Left lung (tissue), 4 donors: ENCODE measurements at regions not wholly inside any gene's neighbourhood (a gene's known extent, or its start where the extent isn't known, plus 50 kb on each side); places are given as distances from the start of the nearest gene placed in this dataset.
A peak's percentile ranks its signal among the peaks of the same experiment; 100 is the strongest.
"Not testable (repeated sequence)": the region's sequence is repeated elsewhere in the genome, so short reads cannot be mapped to it uniquely, and the experiment has no call there.

Experiments
- ATAC-seq: fragments of 200-7000 bp; cut with Tn5 transposase; one replicate; pipeline ENCODE4 v1.9.1; 2020; ENCODE audit warnings: moderate library complexity
- DNase-seq, 4 donors: peaks; one replicate each; pipeline ENCODE4 v3.0.0-alpha.2; 2013 to 2020
- H3K27ac ChIP-seq, 2 donors: fragments of 200-600 bp; sonication (generic) in 1 of 2; one replicate each; pipeline versions ENCODE4 v1.5.0 to v1.8.0; 2020 to 2021
- H3K27me3 ChIP-seq, 2 donors: fragments of 200-600 bp; sonication (generic) in 1 of 2; one replicate each; pipeline versions ENCODE4 v1.5.0 to v1.8.0; 2020 to 2021
- H3K36me3 ChIP-seq, 2 donors: fragments of 200-600 bp; sonication (generic) in 1 of 2; one replicate each; pipeline versions ENCODE4 v1.5.0 to v1.8.0; 2020 to 2021
- H3K4me1 ChIP-seq, 2 donors: fragments of 200-600 bp; one replicate each; pipeline ENCODE4 v1.8.0; 2021
- H3K4me3 ChIP-seq, 2 donors: fragments of 200-600 bp; sonication (generic) in 1 of 2; one replicate each; pipeline versions ENCODE4 v1.5.0 to v1.8.0; 2020 to 2021; ENCODE audit warnings: mild to moderate bottlenecking in 1 of 2
- H3K9me3 ChIP-seq, 2 donors: fragments of 200-600 bp; sonication (generic) in 1 of 2; one replicate each; pipeline versions ENCODE4 v1.5.0 to v1.8.0; 2020 to 2021
- CTCF ChIP-seq, 2 donors: fragments of 200-600 bp; sonication (generic) in 1 of 2; IDR thresholded peaks; one replicate each; pipeline versions ENCODE4 v1.5.0 to v1.8.0; 2021; ENCODE audit warnings: antibody characterized with exemption in 2 of 2
- intact Hi-C, 2 donors: fragments of 100-400 bp; cut with DNase I; formaldehyde crosslinking; loops; one replicate each; pipeline versions ENCODE4 v1.11.2 to v1.14.2; 2022
- donor health status: DM: no; HTN: yes; CAD: no.
- donor health status: DM: no; HTN: no; CAD: no.

GRCh38 chr13:65330287-65330686, 1899.8 kb downstream of the PCDH9 start:
- Histone ChIP-seq H3K36me3 (no peaks in the 10 kb centered on the region), H3K27me3 (no peaks in the 10 kb centered on the region), H3K9me3 (no peaks in the 10 kb centered on the region), H3K27ac (no peak overlapping the region), H3K4me1 (no peaks in the 10 kb centered on the region), H3K4me3 (no peak overlapping the region)
- no peak for TF ChIP-seq CTCF (IDR thresholded peaks at IDR 0.05)
- DNase-seq: peak in 1 of 4 donors; percentile 41
- no peak for ATAC-seq
- intact Hi-C loops: no loop called here

- DNase-seq: peak in 1 of 4 donors; percentile 24
- H3K4me1 ChIP-seq, ATAC-seq, intact Hi-C loops, H3K4me3 ChIP-seq, H3K36me3 ChIP-seq, H3K27me3 ChIP-seq, H3K27ac ChIP-seq, H3K9me3 ChIP-seq: not testable (repeated sequence)
Measured at GRCh38 chr13:65323192-65323591, 1906.9 kb downstream of the PCDH9 start.

- DNase-seq, H3K4me1 ChIP-seq, H3K9me3 ChIP-seq, H3K27me3 ChIP-seq, H3K4me3 ChIP-seq, H3K27ac ChIP-seq, ATAC-seq, intact Hi-C loops, H3K36me3 ChIP-seq: not testable (repeated sequence)
Measured at GRCh38 chr13:65321423-65321822, 1908.7 kb downstream of the PCDH9 start.

- no peak overlapping the region for H3K27ac ChIP-seq
- intact Hi-C loops: no loop called here
- H3K36me3 ChIP-seq: no peaks in the 10 kb centered on the region
- TF ChIP-seq CTCF (IDR thresholded peaks at IDR 0.05): no peak
- DNase-seq: no peak
- peaks cover 0 to 29% of the 10 kb centered on the region in 2 donors for H3K9me3 ChIP-seq
- no peaks in the 10 kb centered on the region for H3K4me1 ChIP-seq
- no peak overlapping the region for H3K4me3 ChIP-seq
- no peak for ATAC-seq
- H3K27me3 ChIP-seq: no peaks in the 10 kb centered on the region
Measured at GRCh38 chr13:65314008-65314407, 1916.1 kb downstream of the PCDH9 start.

GRCh38 chr13:65310663-65311328, 1919.3 kb downstream of the PCDH9 start:
- H3K27me3 ChIP-seq: no peaks in the 10 kb centered on the region
- no peak for TF ChIP-seq CTCF (IDR thresholded peaks at IDR 0.05)
- H3K9me3 ChIP-seq: peaks cover 0 to 24% of the 10 kb centered on the region in 2 donors
- intact Hi-C loops: no loop called here
- no peak overlapping the region for H3K4me3 ChIP-seq
- no peaks in the 10 kb centered on the region for H3K4me1 ChIP-seq
- ATAC-seq: no peak
- no peaks in the 10 kb centered on the region for H3K36me3 ChIP-seq
- no peak overlapping the region for H3K27ac ChIP-seq
- peak in 1 of 4 donors; percentile 68 for DNase-seq

GRCh38 chr13:65309906-65310305, 1920.2 kb downstream of the PCDH9 start:
- Histone ChIP-seq H3K4me3 (no peak overlapping the region), H3K27ac (no peak overlapping the region), H3K9me3 (peaks cover 0 to 24% of the 10 kb centered on the region in 2 donors), H3K4me1 (no peaks in the 10 kb centered on the region), H3K27me3 (no peaks in the 10 kb centered on the region), H3K36me3 (no peaks in the 10 kb centered on the region)
- intact Hi-C loops: no loop called here
- DNase-seq (no peak), ATAC-seq (no peak)
- no peak for TF ChIP-seq CTCF (IDR thresholded peaks at IDR 0.05)

GRCh38 chr13:65308729-65309128, 1921.4 kb downstream of the PCDH9 start:
- H3K36me3 ChIP-seq, H3K27me3 ChIP-seq, intact Hi-C loops, DNase-seq, ATAC-seq, H3K4me1 ChIP-seq, H3K27ac ChIP-seq, H3K4me3 ChIP-seq: not testable (repeated sequence)
- peaks cover 0 to 23% of the 10 kb centered on the region in 2 donors for H3K9me3 ChIP-seq
